GM12892 (cell line): ENCODE measurements at regions not wholly inside any gene's neighbourhood (a gene's known extent, or its start where the extent isn't known, plus 50 kb on each side); places are given as distances from the start of the nearest gene placed in this dataset.

Experiments
- POLR2A ChIP-seq: IDR thresholded peaks from 2 replicates; pipeline ENCODE4 v1.6.1; 2011; ENCODE audit warnings: low read depth, low read length, control low read depth
- POLR2AphosphoS5 ChIP-seq: IDR thresholded peaks from 2 replicates; pipeline ENCODE4 v1.6.1; 2011; ENCODE audit warnings: low read depth, low read length, control low read depth

DNA sequence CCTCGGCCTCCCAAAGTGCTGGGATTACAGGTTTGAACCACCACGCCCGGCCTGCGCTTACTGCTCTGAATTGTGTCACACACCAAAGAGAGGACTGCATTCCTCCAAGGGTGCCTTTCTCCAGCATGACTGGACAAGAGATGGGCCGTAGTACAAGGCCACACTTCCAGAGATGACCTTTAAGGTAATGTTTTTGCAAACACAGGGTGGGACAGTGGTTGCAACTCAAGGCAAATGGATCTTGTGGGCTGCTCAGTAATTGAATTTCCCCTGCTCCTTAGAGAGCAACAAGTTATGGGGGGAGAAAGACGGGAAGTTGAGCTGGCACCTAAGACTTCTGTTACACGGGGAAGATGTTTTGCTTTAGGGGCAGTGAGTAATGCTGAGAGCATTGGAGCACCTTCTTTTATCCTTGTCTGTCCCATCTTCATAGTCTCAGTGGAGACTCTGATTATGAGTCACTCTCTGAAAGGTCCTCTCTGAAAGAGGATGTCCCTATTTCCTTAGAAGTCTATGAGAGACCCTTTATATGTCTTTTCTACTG is 66.3 kb downstream of the C11orf91 start:
- no peak for TF ChIP-seq POLR2AphosphoS5
- TF ChIP-seq POLR2A = no peak
